WTC11 (cell line): ENCODE measurements at regions not wholly inside any gene's neighbourhood (a gene's known extent, or its start where the extent isn't known, plus 50 kb on each side); places are given as distances from the start of the nearest gene placed in this dataset.

ENCODE experiments used
- ESRRA ChIP-seq: sonication (generic); formaldehyde crosslinking; IDR thresholded peaks from 2 replicates; pipeline ENCODE4 v1.8.1; 2022; ENCODE audit warnings: mild to moderate bottlenecking, missing genetic modification reagents, borderline replicate concordance
- TF ChIP-seq, protein P1 (sequence below): sonication (generic); formaldehyde crosslinking; IDR thresholded peaks from 2 replicates; pipeline ENCODE4 v1.8.1; 2023; ENCODE audit warnings: mild to moderate bottlenecking, moderate library complexity, missing genetic modification reagents
- TF ChIP-seq, protein P2 (sequence below): fragments of 200-600 bp; IDR thresholded peaks from 2 replicates; pipeline ENCODE4 v1.8.0; 2022; ENCODE audit warnings: antibody characterized with exemption

DNA sequence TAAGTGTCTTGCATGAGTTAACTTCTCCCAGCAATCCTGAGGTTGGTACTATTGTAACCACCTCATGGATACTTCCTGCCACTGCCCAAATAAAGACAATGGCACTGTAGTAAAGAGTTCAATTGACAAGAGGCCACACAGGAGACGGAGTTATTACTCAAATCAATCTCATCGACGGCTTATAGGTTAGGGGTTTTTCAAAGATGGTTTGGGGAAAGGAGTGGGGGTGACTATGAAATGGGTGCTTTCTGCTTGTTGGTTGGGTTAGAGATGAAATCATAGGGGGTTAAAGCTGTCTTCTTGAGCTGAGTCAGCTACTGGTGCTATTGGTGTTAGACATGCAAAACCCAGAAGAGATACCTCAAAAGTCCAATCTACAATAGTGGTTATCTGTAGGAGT lies 1258.0 kb upstream of the ZEB2 start:
- TF ChIP-seq ESRRA (CRISPR knock-in tag), result no peak
- TF ChIP-seq, protein P1, sequence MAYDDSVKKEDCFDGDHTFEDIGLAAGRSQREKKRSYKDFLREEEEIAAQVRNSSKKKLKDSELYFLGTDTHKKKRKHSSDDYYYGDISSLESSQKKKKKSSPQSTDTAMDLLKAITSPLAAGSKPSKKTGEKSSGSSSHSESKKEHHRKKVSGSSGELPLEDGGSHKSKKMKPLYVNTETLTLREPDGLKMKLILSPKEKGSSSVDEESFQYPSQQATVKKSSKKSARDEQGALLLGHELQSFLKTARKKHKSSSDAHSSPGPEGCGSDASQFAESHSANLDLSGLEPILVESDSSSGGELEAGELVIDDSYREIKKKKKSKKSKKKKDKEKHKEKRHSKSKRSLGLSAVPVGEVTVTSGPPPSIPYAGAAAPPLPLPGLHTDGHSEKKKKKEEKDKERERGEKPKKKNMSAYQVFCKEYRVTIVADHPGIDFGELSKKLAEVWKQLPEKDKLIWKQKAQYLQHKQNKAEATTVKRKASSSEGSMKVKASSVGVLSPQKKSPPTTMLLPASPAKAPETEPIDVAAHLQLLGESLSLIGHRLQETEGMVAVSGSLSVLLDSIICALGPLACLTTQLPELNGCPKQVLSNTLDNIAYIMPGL (CRISPR knock-in tag), result no peak
- TF ChIP-seq, protein P2, sequence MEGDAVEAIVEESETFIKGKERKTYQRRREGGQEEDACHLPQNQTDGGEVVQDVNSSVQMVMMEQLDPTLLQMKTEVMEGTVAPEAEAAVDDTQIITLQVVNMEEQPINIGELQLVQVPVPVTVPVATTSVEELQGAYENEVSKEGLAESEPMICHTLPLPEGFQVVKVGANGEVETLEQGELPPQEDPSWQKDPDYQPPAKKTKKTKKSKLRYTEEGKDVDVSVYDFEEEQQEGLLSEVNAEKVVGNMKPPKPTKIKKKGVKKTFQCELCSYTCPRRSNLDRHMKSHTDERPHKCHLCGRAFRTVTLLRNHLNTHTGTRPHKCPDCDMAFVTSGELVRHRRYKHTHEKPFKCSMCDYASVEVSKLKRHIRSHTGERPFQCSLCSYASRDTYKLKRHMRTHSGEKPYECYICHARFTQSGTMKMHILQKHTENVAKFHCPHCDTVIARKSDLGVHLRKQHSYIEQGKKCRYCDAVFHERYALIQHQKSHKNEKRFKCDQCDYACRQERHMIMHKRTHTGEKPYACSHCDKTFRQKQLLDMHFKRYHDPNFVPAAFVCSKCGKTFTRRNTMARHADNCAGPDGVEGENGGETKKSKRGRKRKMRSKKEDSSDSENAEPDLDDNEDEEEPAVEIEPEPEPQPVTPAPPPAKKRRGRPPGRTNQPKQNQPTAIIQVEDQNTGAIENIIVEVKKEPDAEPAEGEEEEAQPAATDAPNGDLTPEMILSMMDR, result no peak
